CD1c-positive myeloid dendritic cell (primary cell): ENCODE measurements at regions not wholly inside any gene's neighbourhood (a gene's known extent, or its start where the extent isn't known, plus 50 kb on each side); places are given as distances from the start of the nearest gene placed in this dataset.
A peak's percentile ranks its signal among the peaks of the same experiment; 100 is the strongest.
"Not testable (repeated sequence)": the region's sequence is repeated elsewhere in the genome, so short reads cannot be mapped to it uniquely, and the experiment has no call there.

ENCODE experiments used
- DNase-seq: peaks from one replicate; pipeline ENCODE4 v3.0.0-alpha.2; 2016; ENCODE audit errors: extremely low spot score

- DNase-seq = peak; percentile 20
These were observed 58.0 kb downstream of the CGGBP1 start for GRCh38 chr3:88000853-88001252.

DNA sequence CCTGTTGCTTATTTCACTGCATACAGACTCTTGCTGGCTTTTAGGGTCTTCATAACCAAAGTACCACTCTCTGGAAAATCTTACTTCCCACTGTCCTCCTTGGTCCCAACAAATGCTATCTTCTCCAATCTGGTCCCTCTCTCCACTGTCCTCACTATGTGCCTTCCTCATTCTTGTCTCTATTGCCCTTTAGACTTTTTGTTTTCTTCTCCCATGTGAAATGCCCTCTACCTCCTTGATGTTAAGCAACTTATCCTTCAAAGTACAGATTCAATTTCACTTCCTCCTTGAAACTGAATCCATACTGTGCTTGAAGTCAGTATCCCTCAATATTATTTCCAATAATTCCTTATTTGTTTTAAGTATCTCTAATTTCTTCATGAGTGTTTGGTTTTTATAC is 60.8 kb downstream of the CGGBP1 start:
- peak; percentile 61 for DNase-seq

DNA sequence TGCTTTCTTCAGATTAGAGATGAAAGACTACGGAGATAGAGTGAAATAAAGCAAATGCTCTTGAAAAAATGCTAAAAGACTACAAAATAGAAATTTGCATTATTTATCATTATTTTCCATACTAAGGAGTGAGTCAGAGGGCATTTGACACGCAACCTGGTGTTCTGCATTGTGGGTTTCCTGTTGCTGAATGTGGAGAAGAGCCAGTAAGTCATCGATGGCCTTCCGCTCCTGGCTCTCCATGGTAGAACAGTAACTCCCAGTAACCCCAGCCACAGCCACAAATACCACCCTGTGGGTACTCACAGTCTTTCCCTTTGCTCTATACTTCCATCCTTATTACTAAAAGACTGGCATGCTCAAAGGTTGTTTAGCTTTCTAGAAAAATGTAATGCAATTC is 61.5 kb downstream of the CGGBP1 start:
- DNase-seq = peak; percentile 73

DNA sequence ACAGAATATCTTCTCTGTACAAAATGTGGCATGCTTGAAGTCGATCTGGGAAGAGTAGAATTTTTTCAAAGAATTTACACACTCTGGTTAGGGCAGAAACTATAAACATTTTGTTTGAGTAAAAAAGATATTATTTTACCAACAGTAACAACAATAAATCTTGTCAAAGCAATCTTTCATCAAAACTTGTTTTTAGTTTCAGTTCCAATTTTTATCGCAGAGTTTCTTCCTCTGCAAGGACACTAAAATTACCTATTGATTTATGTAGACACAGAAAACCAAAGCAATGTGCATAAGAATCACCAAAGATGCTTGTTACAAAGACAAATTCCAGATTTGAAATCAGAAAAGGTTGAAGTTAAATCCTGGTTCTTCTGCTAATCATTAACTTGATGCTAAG is 61.9 kb downstream of the CGGBP1 start:
- DNase-seq = peak; percentile 30

GRCh38 chr3:87993566-87993965 is 65.2 kb downstream of the CGGBP1 start:
- no peak for DNase-seq

GRCh38 chr3:87987952-87988351 is 70.9 kb downstream of the CGGBP1 start:
- no peak for DNase-seq

DNA sequence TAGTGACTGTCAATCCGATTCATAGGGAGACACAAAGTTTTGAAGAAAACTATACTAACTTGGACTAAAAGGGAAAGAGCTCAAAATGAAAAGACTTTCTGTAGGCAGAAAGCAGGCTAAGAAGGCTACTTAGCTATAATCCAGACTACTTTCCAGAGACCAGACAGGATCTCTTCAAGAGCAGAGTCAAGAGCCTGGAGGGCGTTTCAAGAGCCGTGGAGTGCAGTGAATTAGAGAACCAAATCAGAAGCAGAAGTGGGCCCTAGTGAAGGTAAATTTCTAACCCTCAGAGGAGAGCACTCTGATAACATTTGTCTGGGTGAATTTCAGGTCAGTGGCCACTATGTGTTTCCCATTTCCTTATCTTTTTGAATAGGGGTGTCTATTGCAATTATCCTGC is 76.4 kb downstream of the CGGBP1 start:
- no peak for DNase-seq

DNA sequence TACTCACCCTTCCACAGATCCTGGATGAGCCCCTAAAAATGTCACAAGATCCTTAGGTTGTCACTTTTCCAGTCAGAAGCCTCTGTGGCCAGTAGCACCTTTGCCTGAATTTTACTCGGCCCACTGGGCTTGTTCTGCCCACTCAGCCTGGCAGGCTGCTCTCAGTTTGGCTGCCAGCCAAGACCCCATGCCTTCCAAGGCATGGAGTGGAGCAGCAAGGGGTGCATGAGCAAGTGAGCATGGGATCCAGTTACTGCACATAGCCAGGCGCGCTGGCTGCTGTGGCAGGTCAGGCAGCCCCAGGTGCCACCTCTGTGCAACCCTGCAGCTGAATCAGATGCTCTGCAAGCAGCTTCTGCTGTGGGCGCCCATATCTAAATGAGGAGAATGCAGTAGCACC is 79.3 kb downstream of the CGGBP1 start:
- no peak for DNase-seq

- no peak for DNase-seq
These were observed 81.0 kb downstream of the CGGBP1 start for GRCh38 chr3:87977765-87978164.

DNA sequence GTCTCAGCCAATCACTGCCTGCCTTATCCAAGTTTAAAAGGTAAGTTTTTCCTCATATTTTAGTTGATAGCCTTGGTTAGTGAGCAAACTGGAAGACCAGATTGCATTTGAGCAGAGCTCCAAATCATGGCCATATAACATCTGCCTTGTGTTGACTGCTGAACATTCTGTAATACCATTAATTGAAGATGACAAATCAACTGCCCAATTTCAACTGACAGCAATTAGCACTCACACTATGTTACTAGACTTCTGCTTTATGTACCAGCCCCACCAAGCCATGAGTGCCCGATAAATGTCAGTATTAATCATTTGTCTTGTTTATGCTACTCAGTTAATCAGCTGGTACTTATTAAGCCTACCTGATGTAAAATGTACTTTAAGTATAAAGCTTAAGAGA is 83.1 kb downstream of the CGGBP1 start:
- no peak for DNase-seq

- no peak for DNase-seq
These were observed 84.9 kb downstream of the CGGBP1 start for GRCh38 chr3:87973906-87974305.

GRCh38 chr3:87969620-87970019 is 89.2 kb downstream of the CGGBP1 start:
- no peak for DNase-seq

DNA sequence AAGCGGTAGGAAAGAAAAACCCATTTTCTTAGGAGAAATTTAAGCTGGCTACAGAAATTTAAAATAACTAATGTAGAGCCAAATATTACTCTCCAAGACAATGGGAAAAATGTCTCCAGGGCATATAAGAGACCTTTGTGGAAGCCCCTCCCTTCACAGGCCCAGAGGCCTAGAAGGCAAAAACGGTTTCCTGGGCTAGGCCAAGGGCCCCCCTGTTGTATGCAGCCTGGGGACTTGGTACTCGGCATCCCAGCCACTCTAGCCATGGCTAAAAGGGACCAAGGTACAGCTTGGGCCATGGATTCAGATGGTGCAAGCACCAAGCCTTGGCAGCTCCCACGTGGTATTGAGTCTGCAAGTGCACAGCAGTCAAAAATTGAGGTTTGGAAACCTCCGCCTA is 90.1 kb downstream of the CGGBP1 start:
- no peak for DNase-seq

DNA sequence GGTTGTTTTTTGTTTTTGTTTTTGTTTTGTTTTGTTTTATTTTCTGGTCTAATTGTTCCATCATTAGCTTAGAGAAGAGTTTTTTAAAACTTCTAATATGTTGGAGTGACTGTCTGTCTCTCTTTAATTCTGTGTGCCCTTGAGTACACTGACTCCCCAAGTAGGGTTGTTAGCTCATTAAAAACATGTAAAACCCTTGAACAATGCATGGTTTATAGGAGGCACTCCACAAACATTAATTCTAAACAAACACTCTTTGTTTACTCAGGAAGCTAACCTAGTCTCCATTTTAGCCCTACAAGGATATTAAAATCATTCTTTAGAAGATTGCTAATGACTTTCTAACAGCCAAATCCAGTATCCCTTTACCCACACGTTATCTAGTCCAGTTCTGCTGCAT is 100.5 kb downstream of the CGGBP1 start:
- DNase-seq = no peak

- no peak for DNase-seq
These were observed 101.2 kb downstream of the CGGBP1 start for GRCh38 chr3:87957575-87957974.

DNA sequence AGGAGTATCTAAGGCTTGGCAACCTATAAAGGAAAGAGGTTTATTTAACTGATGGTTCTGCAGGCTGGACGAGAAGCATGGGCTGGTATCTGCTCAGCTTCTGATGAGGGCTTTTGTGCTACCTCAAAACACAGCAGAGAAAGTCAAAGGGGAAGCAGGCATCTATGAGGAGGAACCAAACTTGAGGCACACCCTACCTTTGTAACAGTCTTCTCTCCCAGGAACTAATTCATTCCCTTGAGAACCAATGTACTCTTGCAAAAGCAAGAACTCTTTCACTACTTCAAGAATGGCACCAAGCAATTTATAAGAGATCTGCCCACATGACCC is 109.0 kb downstream of the CGGBP1 start:
- DNase-seq = no peak

DNA sequence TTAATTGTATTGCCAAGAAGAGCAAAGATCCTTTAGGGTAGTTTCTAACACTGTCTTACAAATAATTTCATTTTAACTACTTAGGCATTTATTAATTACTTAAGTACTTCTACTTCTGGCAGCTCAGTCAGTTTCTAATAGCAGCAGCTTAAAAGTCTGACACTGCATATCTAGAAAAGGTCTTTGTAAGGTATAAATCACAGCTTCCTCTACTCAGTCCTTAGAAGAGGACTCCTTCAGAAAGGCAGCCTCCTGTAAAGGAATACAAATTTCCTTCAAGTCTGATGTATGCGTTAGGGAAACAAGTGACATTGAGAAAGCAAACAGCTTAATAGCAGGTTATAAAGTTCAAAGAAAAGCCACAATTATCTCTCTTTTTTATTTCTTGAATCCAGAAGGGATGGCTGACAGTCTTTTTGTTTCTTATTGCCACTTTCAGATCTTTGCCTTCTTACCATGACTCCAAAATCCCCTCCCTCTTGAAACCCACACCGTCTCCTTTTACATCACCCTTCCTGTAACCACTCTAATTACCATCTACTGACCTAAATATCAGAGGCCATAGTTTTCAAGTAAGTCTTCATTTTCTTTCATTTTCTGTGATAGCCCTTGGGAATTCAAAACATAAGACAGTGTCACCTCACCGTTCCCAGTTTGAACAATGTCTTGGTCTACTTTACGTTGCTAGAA is 109.5 kb downstream of the CGGBP1 start:
- no peak for DNase-seq

- not testable (repeated sequence) for DNase-seq
These were observed 112.8 kb downstream of the CGGBP1 start for GRCh38 chr3:87946007-87946406.

GRCh38 chr3:87942256-87942655 is 116.5 kb downstream of the CGGBP1 start:
- not testable (repeated sequence) for DNase-seq

DNA sequence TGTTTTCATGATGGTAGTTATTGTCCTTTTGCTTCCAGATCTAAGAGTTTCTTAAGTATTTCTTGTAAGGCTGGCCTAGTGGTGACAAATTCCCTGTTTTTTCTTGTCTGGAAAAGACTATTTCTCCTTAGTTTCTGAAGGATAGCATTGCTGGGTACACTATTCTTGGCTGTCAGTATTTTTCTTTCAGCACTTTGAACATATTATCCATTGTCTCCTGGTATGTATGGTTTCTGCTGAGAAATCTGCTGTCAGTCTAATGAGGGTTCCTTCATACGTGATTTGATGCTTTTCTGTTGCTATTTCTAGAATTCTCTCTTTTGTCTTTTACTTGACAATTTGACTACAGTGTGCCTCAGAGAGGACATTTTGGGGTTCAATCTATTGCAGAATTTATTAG is 134.3 kb downstream of the CGGBP1 start:
- DNase-seq = no peak

DNA sequence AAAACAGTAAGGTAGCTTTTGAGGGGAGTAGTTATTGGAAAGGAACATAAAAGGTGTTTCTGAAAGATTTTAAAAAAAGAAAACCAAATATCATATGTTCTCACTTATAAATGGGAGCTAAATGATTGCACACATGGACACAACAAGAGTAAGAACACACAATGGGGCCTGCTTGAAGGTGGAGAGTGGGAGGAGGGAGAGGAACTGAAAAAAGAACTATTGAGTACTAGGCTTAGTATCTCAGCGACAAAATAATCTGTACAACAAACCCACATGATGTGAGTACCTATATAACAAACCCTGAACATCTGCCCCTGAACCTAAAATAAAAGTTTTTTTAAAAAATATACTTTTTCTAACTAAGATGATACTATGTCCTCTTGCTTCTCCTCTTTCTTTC is 138.3 kb downstream of the CGGBP1 start:
- DNase-seq = no peak

GRCh38 chr3:87901141-87901540 is 157.7 kb downstream of the CGGBP1 start:
- no peak for DNase-seq

DNA sequence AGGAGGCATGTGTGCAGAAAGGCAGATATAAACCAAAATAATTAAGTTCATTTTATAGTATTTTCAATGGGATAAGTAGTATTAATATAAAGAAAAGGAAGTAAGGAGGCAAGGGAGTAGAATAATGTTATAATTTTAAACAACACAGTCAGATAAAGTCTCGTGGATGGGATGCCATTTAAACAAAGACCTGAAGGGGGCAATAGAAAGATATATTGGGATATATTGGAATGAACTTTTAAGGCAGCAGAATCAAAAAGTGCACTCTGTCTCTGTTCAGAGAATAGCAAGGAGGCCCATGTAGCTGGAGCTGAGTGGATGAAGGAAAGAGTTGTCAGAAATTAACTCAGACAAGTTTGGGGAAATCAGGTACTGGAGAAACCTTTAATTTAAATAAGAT is 158.7 kb downstream of the CGGBP1 start:
- no peak for DNase-seq

- DNase-seq = no peak
These were observed 159.8 kb downstream of the CGGBP1 start for GRCh38 chr3:87898971-87899370.
